ENCODE measurements at regions not wholly inside any gene's neighbourhood (a gene's known extent, or its start where the extent isn't known, plus 50 kb on each side); places are given as distances from the start of the nearest gene placed in this dataset.
"Not testable (repeated sequence)": the region's sequence is repeated elsewhere in the genome, so short reads cannot be mapped to it uniquely, and the experiment has no call there.

DNA sequence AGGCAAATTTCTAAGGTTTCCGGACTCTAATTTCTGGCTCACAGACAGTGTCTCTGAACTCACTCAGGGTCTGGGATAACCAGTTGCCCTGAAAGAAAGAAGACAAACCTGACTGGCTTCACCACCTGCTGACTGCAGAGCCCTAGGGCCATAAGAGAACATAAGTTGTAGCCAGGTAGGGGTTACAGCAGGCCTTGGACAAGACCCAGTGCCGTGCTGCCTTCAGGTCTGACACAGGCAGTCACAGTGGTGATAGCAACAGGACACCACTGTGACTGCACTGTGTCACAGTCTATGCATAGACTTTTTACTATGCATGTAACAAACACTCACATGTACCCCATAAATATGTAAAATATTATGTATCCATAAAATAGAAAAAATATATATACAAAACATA, 508.5 kb downstream of the PID1 start (continued):
- TF ChIP-seq, protein P1, sequence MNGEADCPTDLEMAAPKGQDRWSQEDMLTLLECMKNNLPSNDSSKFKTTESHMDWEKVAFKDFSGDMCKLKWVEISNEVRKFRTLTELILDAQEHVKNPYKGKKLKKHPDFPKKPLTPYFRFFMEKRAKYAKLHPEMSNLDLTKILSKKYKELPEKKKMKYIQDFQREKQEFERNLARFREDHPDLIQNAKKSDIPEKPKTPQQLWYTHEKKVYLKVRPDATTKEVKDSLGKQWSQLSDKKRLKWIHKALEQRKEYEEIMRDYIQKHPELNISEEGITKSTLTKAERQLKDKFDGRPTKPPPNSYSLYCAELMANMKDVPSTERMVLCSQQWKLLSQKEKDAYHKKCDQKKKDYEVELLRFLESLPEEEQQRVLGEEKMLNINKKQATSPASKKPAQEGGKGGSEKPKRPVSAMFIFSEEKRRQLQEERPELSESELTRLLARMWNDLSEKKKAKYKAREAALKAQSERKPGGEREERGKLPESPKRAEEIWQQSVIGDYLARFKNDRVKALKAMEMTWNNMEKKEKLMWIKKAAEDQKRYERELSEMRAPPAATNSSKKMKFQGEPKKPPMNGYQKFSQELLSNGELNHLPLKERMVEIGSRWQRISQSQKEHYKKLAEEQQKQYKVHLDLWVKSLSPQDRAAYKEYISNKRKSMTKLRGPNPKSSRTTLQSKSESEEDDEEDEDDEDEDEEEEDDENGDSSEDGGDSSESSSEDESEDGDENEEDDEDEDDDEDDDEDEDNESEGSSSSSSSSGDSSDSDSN (CRISPR knock-in tag; IDR thresholded peaks at IDR 0.05) = no peak
- TF ChIP-seq CENPBD1 (CRISPR knock-in tag; IDR thresholded peaks at IDR 0.05; ENCODE audit: borderline replicate concordance, low read depth) = no peak

DNA sequence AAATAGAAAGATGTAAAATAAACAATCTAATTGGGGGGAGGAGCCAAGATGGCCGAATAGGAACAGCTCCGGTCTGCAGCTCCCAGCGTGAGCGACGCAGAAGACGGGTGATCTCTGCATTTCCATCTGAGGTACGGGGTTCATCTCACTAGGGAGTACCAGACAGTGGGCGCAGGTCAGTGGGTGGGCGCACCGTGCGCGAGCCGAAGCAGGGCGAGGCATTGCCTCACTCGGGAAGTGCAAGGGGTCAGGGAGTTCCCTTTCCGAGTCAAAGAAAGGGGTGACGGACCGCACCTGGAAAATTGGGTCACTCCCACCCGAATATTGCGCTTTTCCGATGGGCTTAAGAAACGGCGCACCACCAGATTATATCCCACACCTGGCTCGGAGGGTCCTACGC, 515.4 kb downstream of the PID1 start:
- POLR2A ChIA-PET; CTCF ChIA-PET (ENCODE audit: low intra/inter-chr PET ratio, low total read pairs); H3K27ac ChIP-seq (ENCODE audit: extremely low read length, insufficient read depth, low read length); in situ Hi-C loops (cut with HindIII; ENCODE audit: extremely low pct_ligation_motif_present, low pct_unique_long_range_greater_than_20kb); H4K20me1 ChIP-seq (ENCODE audit: insufficient read depth, low read length); H3K9ac ChIP-seq (ENCODE audit: insufficient read depth, low read depth, low read length); H3K4me2 ChIP-seq (ENCODE audit: low read depth, low read length); DNase-seq (ENCODE audit: low spot score); BruUV-seq (replicated peaks); H3K27me3 ChIP-seq (ENCODE audit: control insufficient read depth in 1 of 2, insufficient read depth in 2 of 2, low read length in 2 of 2); ATAC-seq; FAIRE-seq; H3K4me3 ChIP-seq (replicated peaks in 1 of 3; ENCODE audit: insufficient read depth in 1 of 3, low read depth in 2 of 3, low read length in 3 of 3); H3K79me2 ChIP-seq (ENCODE audit: insufficient read depth, low read length); H2AFZ ChIP-seq (ENCODE audit: low read length); H3K4me1 ChIP-seq (ENCODE audit: insufficient read depth, low read length); intact Hi-C loops (cut with micrococcal nuclease; ENCODE audit: unreplicated experiment); H3K36me3 ChIP-seq (replicated peaks in 1 of 2; ENCODE audit: control insufficient read depth in 1 of 2, insufficient read depth in 2 of 2, low read length in 2 of 2): not testable (repeated sequence)
- 76% methylated on average over 23 of the region's 25 CpGs for WGBS (ENCODE audit: low lambda C conversion rate)
- H3K9me3 ChIP-seq (ENCODE audit: low read length) = peaks cover 49% of the 10 kb centered on the region

GRCh38 chr2:228747483-228747882, 523.6 kb downstream of the PID1 start:
- no peak for DNase-seq (ENCODE audit: low spot score)
- in situ Hi-C loops (cut with HindIII; ENCODE audit: extremely low pct_ligation_motif_present, low pct_unique_long_range_greater_than_20kb) (no loop called here), intact Hi-C loops (cut with micrococcal nuclease; ENCODE audit: unreplicated experiment) (no loop called here)
- Histone ChIP-seq H3K4me2 (ENCODE audit: low read depth, low read length) (no peak overlapping the region), H3K9ac (ENCODE audit: insufficient read depth, low read depth, low read length) (no peak overlapping the region), H2AFZ (ENCODE audit: low read length) (no peak overlapping the region), H3K4me3 (replicated peaks in 1 of 3; ENCODE audit: insufficient read depth in 1 of 3, low read depth in 2 of 3, low read length in 3 of 3) (no peak overlapping the region), H3K27ac (ENCODE audit: extremely low read length, insufficient read depth, low read length) (no peak overlapping the region), H4K20me1 (ENCODE audit: insufficient read depth, low read length) (no peaks in the 10 kb centered on the region), H3K9me3 (ENCODE audit: low read length) (peaks cover 69% of the 10 kb centered on the region), H3K27me3 (ENCODE audit: control insufficient read depth in 1 of 2, insufficient read depth in 2 of 2, low read length in 2 of 2) (no peaks in the 10 kb centered on the region), H3K79me2 (ENCODE audit: insufficient read depth, low read length) (no peaks in the 10 kb centered on the region), H3K36me3 (replicated peaks in 1 of 2; ENCODE audit: control insufficient read depth in 1 of 2, insufficient read depth in 2 of 2, low read length in 2 of 2) (no peaks in the 10 kb centered on the region), H3K4me1 (ENCODE audit: insufficient read depth, low read length) (no peaks in the 10 kb centered on the region)
- ChIA-PET POLR2A (no interaction called here), CTCF (ENCODE audit: low intra/inter-chr PET ratio, low total read pairs) (no interaction called here)
- no peak for FAIRE-seq
- ATAC-seq = no peak
- WGBS (ENCODE audit: low lambda C conversion rate) = 8% methylated on average over 6 of the region's 6 CpGs
- TF ChIP-seq SRSF4 (IDR thresholded peaks at IDR 0.05; ENCODE audit: low read depth, low read length, poor library complexity, severe bottlenecking) = no peak
- no peak for TF ChIP-seq RCOR2 (CRISPR knock-in tag; IDR thresholded peaks at IDR 0.05)
- no peak for TF ChIP-seq ZNF572 (CRISPR knock-in tag; IDR thresholded peaks at IDR 0.05)
- TF ChIP-seq NAIF1 (CRISPR knock-in tag; IDR thresholded peaks at IDR 0.05; ENCODE audit: borderline replicate concordance) = no peak
- TF ChIP-seq PRPF4 (IDR thresholded peaks at IDR 0.05; ENCODE audit: low read depth, low read length, poor library complexity, severe bottlenecking) = no peak
- no TSS peak for BruUV-seq (replicated peaks)

All from HepG2 (cell line).